ENCODE measurements at regions not wholly inside any gene's neighbourhood (a gene's known extent, or its start where the extent isn't known, plus 50 kb on each side); places are given as distances from the start of the nearest gene placed in this dataset.

DNA sequence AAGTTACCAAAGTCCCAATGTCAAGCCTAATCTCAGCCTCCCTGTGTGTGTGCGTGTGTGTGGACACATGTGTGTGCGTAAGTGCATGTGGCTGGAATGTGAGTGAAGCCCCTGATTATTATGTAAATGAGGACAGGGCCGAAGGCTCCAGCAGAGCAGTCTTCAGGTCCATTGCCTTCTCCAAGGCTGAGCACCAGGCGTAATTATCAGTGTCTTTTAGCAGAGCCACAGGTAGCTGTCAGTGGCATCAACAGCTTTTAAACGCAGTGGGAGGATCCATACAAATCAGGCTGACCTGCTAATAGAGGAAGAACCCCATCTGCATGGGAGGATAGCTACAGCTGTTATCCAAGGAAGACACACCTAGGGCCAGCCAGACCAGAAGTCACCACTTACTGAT lies 324.3 kb upstream of the MOCS1 start:
- no TSS peak for BruUV-seq (replicated peaks)

DNA sequence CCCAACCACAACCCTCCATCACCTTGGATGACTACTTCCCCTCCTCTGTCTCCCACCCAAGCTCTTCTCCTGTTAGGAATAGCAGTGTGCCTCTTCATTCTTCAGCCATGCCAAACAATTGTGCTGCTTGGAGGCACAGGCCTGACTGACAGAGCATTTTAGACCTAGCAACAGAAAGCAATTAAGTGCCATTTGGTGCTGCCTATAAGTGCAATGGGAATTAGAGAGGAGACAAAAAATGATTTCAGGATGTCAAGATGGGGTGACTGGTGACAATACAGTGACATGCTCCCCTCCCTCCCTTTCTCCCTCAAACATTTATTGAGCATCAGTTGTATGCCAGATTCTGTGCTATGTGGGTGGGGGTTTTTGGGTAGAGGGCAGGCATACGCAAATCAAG lies 322.6 kb upstream of the MOCS1 start:
- no TSS peak for BruUV-seq (replicated peaks)
- no peak for TF ChIP-seq EZH2 (IDR thresholded peaks at IDR 0.05; ENCODE audit: borderline replicate concordance, low read depth, low read length, poor library complexity, severe bottlenecking)
- TF ChIP-seq, protein P1, sequence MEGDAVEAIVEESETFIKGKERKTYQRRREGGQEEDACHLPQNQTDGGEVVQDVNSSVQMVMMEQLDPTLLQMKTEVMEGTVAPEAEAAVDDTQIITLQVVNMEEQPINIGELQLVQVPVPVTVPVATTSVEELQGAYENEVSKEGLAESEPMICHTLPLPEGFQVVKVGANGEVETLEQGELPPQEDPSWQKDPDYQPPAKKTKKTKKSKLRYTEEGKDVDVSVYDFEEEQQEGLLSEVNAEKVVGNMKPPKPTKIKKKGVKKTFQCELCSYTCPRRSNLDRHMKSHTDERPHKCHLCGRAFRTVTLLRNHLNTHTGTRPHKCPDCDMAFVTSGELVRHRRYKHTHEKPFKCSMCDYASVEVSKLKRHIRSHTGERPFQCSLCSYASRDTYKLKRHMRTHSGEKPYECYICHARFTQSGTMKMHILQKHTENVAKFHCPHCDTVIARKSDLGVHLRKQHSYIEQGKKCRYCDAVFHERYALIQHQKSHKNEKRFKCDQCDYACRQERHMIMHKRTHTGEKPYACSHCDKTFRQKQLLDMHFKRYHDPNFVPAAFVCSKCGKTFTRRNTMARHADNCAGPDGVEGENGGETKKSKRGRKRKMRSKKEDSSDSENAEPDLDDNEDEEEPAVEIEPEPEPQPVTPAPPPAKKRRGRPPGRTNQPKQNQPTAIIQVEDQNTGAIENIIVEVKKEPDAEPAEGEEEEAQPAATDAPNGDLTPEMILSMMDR (conservative IDR thresholded peaks at IDR 0.05; ENCODE audit: low read depth, low read length), result no peak
- Histone ChIP-seq H3K4me3 (ENCODE audit: low read depth, low read length, poor library complexity, severe bottlenecking) (no peak overlapping the region), H3K9me3 (ENCODE audit: low read depth, low read length, poor library complexity, severe bottlenecking) (no peaks in the 10 kb centered on the region), H3K27me3 (replicated peaks; ENCODE audit: insufficient read depth, low read depth, low read length, poor library complexity) (no peaks in the 10 kb centered on the region), H3K4me1 (ENCODE audit: insufficient read depth, low read length, poor library complexity, severe bottlenecking) (peaks cover 4% of the 10 kb centered on the region), H3K27ac (ENCODE audit: low read depth, low read length, poor library complexity, severe bottlenecking) (no peak overlapping the region), H3K36me3 (ENCODE audit: insufficient read depth, low read length, poor library complexity, severe bottlenecking) (no peaks in the 10 kb centered on the region)
- ChIA-PET CTCF (no interaction called here), POLR2A (ENCODE audit: low non-redundant PET) (no interaction called here)
- intact Hi-C loops (cut with micrococcal nuclease; ENCODE audit: unreplicated experiment), result no loop called here
- no peak for DNase-seq (ENCODE audit: low spot score)

More for the DNA sequence above, 324.3 kb upstream of the MOCS1 start:
- Histone ChIP-seq H3K9me3 (ENCODE audit: low read depth, low read length, poor library complexity, severe bottlenecking) (no peaks in the 10 kb centered on the region), H3K4me3 (ENCODE audit: low read depth, low read length, poor library complexity, severe bottlenecking) (no peak overlapping the region), H3K4me1 (ENCODE audit: insufficient read depth, low read length, poor library complexity, severe bottlenecking) (no peaks in the 10 kb centered on the region), H3K36me3 (ENCODE audit: insufficient read depth, low read length, poor library complexity, severe bottlenecking) (no peaks in the 10 kb centered on the region), H3K27me3 (replicated peaks; ENCODE audit: insufficient read depth, low read depth, low read length, poor library complexity) (no peaks in the 10 kb centered on the region), H3K27ac (ENCODE audit: low read depth, low read length, poor library complexity, severe bottlenecking) (no peak overlapping the region)
- POLR2A ChIA-PET (ENCODE audit: low non-redundant PET), result no interaction called here
- intact Hi-C loops (cut with micrococcal nuclease; ENCODE audit: unreplicated experiment), result no loop called here
- CTCF ChIA-PET, result no interaction called here
- DNase-seq (ENCODE audit: low spot score), result no peak
- no peak for TF ChIP-seq EZH2 (IDR thresholded peaks at IDR 0.05; ENCODE audit: borderline replicate concordance, low read depth, low read length, poor library complexity, severe bottlenecking)
- TF ChIP-seq, protein P1 (conservative IDR thresholded peaks at IDR 0.05; ENCODE audit: low read depth, low read length), result no peak

DNA sequence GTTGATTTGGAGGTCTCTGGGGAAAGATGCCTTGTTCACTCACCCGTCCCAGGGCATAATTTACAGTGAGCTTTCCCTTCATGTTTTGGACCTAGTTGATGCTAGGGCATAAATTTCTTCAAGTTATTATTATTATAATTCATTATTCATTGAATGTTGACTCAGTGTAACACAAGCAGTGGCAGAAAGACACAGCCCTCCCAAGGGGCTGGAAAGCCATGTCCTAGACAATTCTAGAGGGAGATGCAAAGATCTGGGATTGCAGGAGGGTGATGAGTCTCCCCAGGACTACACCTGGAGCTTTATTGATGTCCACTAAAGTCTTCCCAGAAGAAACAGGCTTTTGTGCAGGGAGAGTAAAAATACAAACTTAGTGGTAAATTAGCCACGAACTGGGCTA lies 322.0 kb upstream of the MOCS1 start:
- Histone ChIP-seq H3K4me1 (ENCODE audit: insufficient read depth, low read length, poor library complexity, severe bottlenecking) (peaks cover 9% of the 10 kb centered on the region), H3K4me3 (ENCODE audit: low read depth, low read length, poor library complexity, severe bottlenecking) (no peak overlapping the region), H3K9me3 (ENCODE audit: low read depth, low read length, poor library complexity, severe bottlenecking) (no peaks in the 10 kb centered on the region), H3K36me3 (ENCODE audit: insufficient read depth, low read length, poor library complexity, severe bottlenecking) (no peaks in the 10 kb centered on the region), H3K27me3 (replicated peaks; ENCODE audit: insufficient read depth, low read depth, low read length, poor library complexity) (no peaks in the 10 kb centered on the region), H3K27ac (ENCODE audit: low read depth, low read length, poor library complexity, severe bottlenecking) (no peak overlapping the region)
- intact Hi-C loops (cut with micrococcal nuclease; ENCODE audit: unreplicated experiment), result no loop called here
- POLR2A ChIA-PET (ENCODE audit: low non-redundant PET), result no interaction called here
- no peak for DNase-seq (ENCODE audit: low spot score)
- CTCF ChIA-PET, result no interaction called here
- BruUV-seq (replicated peaks), result no TSS peak
- TF ChIP-seq, protein P1 (conservative IDR thresholded peaks at IDR 0.05; ENCODE audit: low read depth, low read length), result no peak
- no peak for TF ChIP-seq EZH2 (IDR thresholded peaks at IDR 0.05; ENCODE audit: borderline replicate concordance, low read depth, low read length, poor library complexity, severe bottlenecking)

Data from A673 (cell line).